Caco-2 (cell line): ENCODE measurements at regions not wholly inside any gene's neighbourhood (a gene's known extent, or its start where the extent isn't known, plus 50 kb on each side); places are given as distances from the start of the nearest gene placed in this dataset.
"Not testable (repeated sequence)": the region's sequence is repeated elsewhere in the genome, so short reads cannot be mapped to it uniquely, and the experiment has no call there.

Experiments used
- BruUV-seq: library from RNA; stranded (reverse); fragments of 400-500 nt; replicated peaks from 2 replicates; lab custom pipeline; 2021; lab: Mats Ljungman, UMichigan
- CTCF ChIA-PET: fragments of 300-600 bp; sonication (Branson Sonifier 250); formaldehyde crosslinking; loops from one replicate; lab custom pipeline; 2022; ENCODE audit warnings: antibody characterized with exemption; lab: Charles Lee
- POLR2A ChIA-PET: fragments of 300-600 bp; sonication (Branson Sonifier 250); formaldehyde crosslinking; loops from one replicate; lab custom pipeline; 2022; ENCODE audit warnings: antibody characterized with exemption; lab: Charles Lee
- DNase-seq, 2 experiments: peaks; one replicate each; pipeline versions ENCODE4 v3.0.0 to v3.0.0-alpha.2; 2020 to 2022
- H3K27me3 ChIP-seq: replicated peaks from 2 replicates; pipeline ENCODE4 v1.6.0; 2011; ENCODE audit warnings: low read length; ENCODE audit not compliant: control insufficient read depth, insufficient read depth
- H3K36me3 ChIP-seq: 2 replicates; pipeline ENCODE4 v1.5.1; 2011; ENCODE audit warnings: low read length; ENCODE audit not compliant: control insufficient read depth, insufficient read depth
- H3K4me1 ChIP-seq: fragments of 250-450 bp; sonication (Bioruptor Pico); 2 replicates; pipeline ENCODE4 v1.5.1; 2020; ENCODE audit warnings: mild to moderate bottlenecking
- H3K4me3 ChIP-seq: 2 replicates; pipeline ENCODE4 v1.5.1; 2011; ENCODE audit warnings: low read depth, mild to moderate bottlenecking, control low read depth, low read length
- H3K9me3 ChIP-seq: fragments of 250-450 bp; sonication (Bioruptor Pico); 2 replicates; pipeline ENCODE4 v1.5.1; 2020; ENCODE audit warnings: mild to moderate bottlenecking, moderate library complexity
- H3K27ac Mint-ChIP-seq: one replicate; pipeline ENCODE4 v1.8.0; 2022; ENCODE audit warnings: mixed read lengths; ENCODE audit not compliant: unreplicated experiment
- H3K27me3 Mint-ChIP-seq: one replicate; pipeline ENCODE4 v1.8.0; 2022; ENCODE audit warnings: mixed read lengths; ENCODE audit not compliant: insufficient read depth, unreplicated experiment
- H3K36me3 Mint-ChIP-seq: one replicate; pipeline ENCODE4 v1.8.0; 2022; ENCODE audit warnings: mild to moderate bottlenecking, mixed read lengths; ENCODE audit not compliant: insufficient read depth, unreplicated experiment
- H3K4me1 Mint-ChIP-seq: one replicate; pipeline ENCODE4 v1.8.0; 2022; ENCODE audit warnings: low read depth, mixed read lengths; ENCODE audit not compliant: unreplicated experiment
- H3K4me3 Mint-ChIP-seq: one replicate; pipeline ENCODE4 v1.8.0; 2022; ENCODE audit warnings: mild to moderate bottlenecking, moderate library complexity, mixed read lengths; ENCODE audit not compliant: unreplicated experiment
- H3K9me3 Mint-ChIP-seq: one replicate; pipeline ENCODE4 v1.8.0; 2022; ENCODE audit warnings: mixed read lengths; ENCODE audit not compliant: unreplicated experiment
- CTCF ChIP-seq, 2 experiments: fragments of 200-600 bp in 1 of 2; IDR thresholded peaks; 1 replicate in 1 of 2; 2 replicates in 1 of 2; pipeline versions ENCODE4 v1.5.1 to v1.8.0; 2011 to 2022; ENCODE audit warnings: antibody characterized with exemption in 1 of 2, control low read depth in 1 of 2, inconsistent platforms in 1 of 2, low read depth in 1 of 2, low read length in 1 of 2, mild to moderate bottlenecking in 1 of 2, moderate library complexity in 1 of 2; ENCODE audit not compliant: insufficient read depth in 1 of 2, severe bottlenecking in 1 of 2, unreplicated experiment in 1 of 2
- intact Hi-C: fragments of 100-400 bp; cut with micrococcal nuclease; formaldehyde crosslinking; loops from one replicate; pipeline ENCODE4 v1.10.0; 2022; ENCODE audit not compliant: unreplicated experiment

GRCh38 chr6:43883847-43884651 lies 114.0 kb downstream of the VEGFA start:
- TF ChIP-seq CTCF (IDR thresholded peaks at IDR 0.05; ENCODE audit: insufficient read depth in 1 of 2, low read depth in 1 of 2, low read length in 1 of 2, severe bottlenecking in 1 of 2, unreplicated experiment in 1 of 2): no peak
- ChIA-PET POLR2A (no interaction called here), CTCF (interaction anchor here (0.8 kb wide), 1 partner anchor 27 kb away, joined by 3 read pairs; no protein-coding TSS in a partner anchor)
- Mint-ChIP-seq H3K9me3 (no peaks in the 10 kb centered on the region), H3K27ac (no peak overlapping the region), H3K4me3 (no peak overlapping the region), H3K36me3 (no peaks in the 10 kb centered on the region), H3K27me3 (no peaks in the 10 kb centered on the region), H3K4me1 (no peaks in the 10 kb centered on the region)
- H3K9me3 ChIP-seq: no peaks in the 10 kb centered on the region
- DNase-seq: no peak
- H3K36me3 ChIP-seq: no peaks in the 10 kb centered on the region
- no TSS peak for BruUV-seq
- no peak overlapping the region for H3K4me3 ChIP-seq
- H3K4me1 ChIP-seq: no peaks in the 10 kb centered on the region
- no peaks in the 10 kb centered on the region for H3K27me3 ChIP-seq
- intact Hi-C loops: no loop called here

- H3K4me3 Mint-ChIP-seq, POLR2A ChIA-PET, H3K9me3 ChIP-seq, H3K4me3 ChIP-seq, H3K4me1 Mint-ChIP-seq, H3K27me3 ChIP-seq, H3K36me3 Mint-ChIP-seq, H3K4me1 ChIP-seq, CTCF ChIA-PET, DNase-seq, H3K9me3 Mint-ChIP-seq, H3K27ac Mint-ChIP-seq, BruUV-seq, intact Hi-C loops, H3K27me3 Mint-ChIP-seq, H3K36me3 ChIP-seq: not testable (repeated sequence)
Measured at GRCh38 chr6:43882690-43883448, 112.9 kb downstream of the VEGFA start.

DNA sequence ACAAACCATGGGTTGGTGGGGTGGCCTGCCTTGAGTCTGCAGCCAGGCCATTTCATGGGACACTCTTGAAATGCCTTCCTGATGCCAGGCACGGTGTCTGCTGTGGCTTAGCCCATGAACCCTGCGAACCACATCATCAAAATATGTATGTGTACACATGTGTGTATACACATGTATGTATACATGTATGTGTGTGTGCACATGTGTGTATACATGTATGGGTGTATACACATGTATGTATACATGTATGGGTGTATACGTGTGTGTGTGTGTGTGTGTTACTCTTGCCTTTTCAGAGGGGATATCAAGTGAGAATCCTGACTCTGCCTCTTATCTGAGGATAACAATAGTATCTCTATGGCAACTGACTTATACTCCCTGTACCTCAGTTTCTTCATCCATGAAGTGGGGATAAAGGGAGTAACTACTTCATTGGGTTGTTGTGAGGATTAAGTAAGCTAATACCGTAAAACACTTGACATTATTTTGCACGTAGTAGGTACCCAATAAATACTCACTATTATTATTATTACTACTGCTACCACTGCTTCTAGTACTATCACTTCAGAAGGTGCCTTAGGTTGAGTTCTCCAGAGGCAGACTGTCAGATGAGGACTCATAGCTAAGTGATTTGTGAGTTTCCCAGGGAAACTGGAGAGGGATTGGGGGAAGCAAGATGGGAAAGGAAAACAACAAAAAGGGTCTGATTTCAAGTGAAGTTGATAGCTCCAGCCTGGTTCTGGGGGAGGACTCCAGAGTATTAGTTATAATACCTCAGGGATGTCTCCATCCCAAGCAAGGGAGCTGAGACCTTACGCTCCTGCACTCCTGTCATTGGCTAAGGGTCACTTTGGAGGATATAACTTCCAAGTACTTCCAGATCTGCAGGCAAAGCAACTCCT lies 110.5 kb downstream of the VEGFA start:
- Histone ChIP-seq H3K4me3 (no peak overlapping the region), H3K9me3 (no peaks in the 10 kb centered on the region), H3K36me3 (no peaks in the 10 kb centered on the region), H3K27me3 (no peaks in the 10 kb centered on the region), H3K4me1 (no peaks in the 10 kb centered on the region)
- Mint-ChIP-seq H3K36me3 (no peaks in the 10 kb centered on the region), H3K27ac (no peak overlapping the region), H3K27me3 (no peaks in the 10 kb centered on the region), H3K9me3 (no peaks in the 10 kb centered on the region), H3K4me3 (no peak overlapping the region), H3K4me1 (no peaks in the 10 kb centered on the region)
- ChIA-PET CTCF (no interaction called here), POLR2A (no interaction called here)
- TF ChIP-seq CTCF (IDR thresholded peaks at IDR 0.05; ENCODE audit: insufficient read depth in 1 of 2, low read depth in 1 of 2, low read length in 1 of 2, severe bottlenecking in 1 of 2, unreplicated experiment in 1 of 2): no peak
- BruUV-seq: no TSS peak
- intact Hi-C loops: no loop called here
- no peak for DNase-seq
